GM19025 (cell line): ENCODE measurements at regions not wholly inside any gene's neighbourhood (a gene's known extent, or its start where the extent isn't known, plus 50 kb on each side); places are given as distances from the start of the nearest gene placed in this dataset.

Source experiments
- ATAC-seq: cut with Tn5 transposase; IDR thresholded peaks from one replicate; pipeline ENCODE4 v1.9.1; 2021; ENCODE audit warnings: mild to moderate bottlenecking, low read depth, moderate library complexity; ENCODE audit not compliant: unreplicated experiment

DNA sequence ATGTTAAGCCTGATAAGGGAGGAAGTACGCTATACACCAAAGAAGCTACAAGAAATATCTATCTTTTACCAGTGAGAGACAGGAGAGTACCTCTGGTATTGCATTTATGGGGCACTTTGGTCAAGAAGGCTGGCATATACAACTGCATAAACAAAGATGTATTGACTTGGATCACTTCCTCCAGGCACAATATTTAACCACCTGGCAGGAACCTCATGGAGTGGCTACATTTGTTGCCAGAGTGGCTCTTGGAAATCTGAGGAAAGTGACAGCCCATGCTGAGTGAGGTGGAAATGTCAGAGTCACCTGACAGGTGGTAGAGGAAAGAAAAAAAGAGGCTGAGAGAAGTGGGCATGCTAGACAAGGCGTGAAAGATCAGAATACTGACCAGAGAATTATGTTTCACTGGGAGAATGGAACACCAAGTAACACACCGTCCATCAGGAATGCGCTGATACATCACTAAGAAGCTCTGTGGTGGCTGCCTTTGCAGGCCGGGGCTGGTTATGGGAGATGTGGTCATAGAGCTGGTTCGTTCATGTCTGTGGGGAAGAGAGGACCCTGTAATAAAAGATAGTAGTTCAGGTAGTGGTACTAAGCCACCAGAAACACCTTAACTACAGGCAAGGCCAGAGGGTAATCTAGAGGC is 61.4 kb upstream of the UFL1 start:
- no peak for ATAC-seq

- no peak for ATAC-seq
These were observed 56.2 kb upstream of the UFL1 start for GRCh38 chr6:96465321-96465903.

DNA sequence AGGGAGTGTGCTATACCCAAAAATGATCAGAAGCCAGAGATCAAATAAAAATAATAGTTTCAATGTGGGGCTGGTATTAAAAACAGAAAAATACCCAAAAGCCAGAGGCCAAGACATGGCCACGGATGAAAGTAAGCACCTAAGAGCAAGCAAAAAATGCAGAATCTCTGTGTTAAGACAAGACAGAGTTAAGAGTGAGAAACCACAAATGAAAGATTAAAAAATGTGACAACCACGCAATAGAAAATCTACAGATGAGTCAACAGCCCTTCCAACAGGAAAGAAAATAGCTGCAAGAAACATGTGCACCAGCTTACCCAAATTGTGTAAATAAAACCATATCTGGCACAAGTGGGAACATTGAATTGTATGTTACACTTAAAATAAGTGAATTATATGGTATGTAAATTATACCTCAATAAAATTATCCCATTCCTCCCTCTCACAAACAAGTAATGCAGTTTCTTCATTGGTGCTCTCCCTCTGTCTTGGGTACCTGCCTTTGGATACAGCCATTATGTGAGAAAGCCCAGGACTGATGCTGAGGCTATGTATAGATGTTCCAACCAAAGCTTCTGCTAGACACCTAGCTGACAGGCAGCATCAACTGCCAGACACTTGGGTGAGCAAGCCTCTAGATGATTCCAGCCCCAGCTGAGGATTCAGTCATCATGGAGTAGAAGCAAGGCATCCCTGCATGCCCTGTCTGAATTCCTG is 55.3 kb upstream of the UFL1 start:
- ATAC-seq: peak; percentile 47

DNA sequence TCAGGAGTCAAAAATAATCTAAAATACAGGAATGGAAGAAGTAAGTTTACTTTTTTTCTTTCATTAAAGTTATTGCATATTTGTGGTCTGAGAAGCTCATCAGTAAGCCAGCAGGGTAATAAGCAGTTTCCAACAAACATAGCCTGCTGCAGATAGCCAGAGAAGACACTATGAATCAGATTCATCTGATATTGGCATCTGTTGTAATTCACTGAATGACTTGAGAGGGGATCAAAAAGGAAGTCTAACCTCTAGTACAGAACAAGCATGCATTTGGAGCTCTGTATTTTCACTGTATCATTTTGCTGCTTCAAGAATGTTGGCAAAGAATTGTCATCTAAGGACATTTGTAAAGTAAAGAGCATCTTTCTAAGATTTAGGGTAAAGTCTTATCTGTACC is 53.8 kb upstream of the UFL1 start:
- no peak for ATAC-seq

DNA sequence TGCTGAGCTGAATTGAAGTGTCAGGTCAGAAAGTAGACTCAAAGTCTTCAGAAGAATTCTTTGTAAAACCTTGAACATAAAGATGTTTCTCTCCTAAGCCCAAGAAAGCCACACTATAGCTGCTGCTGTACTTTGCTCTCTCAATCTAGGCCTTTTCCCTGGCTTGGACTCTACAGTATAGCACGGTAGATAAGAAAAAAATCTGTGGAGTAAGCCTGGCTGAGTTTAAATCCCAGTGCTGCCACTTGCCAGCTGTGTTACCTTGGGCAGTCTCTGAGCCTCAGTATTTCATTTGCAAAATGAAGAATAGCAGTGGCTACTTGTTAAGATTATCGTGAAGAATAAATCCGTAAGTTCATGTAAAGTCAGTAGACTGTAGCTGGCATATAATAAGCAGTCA is 53.3 kb upstream of the UFL1 start:
- ATAC-seq: no peak

- no peak for ATAC-seq
These were observed 52.9 kb upstream of the UFL1 start for GRCh38 chr6:96468681-96469224.

GRCh38 chr6:96469312-96469711 is 52.3 kb upstream of the UFL1 start:
- ATAC-seq: no peak

GRCh38 chr6:96470296-96470695 is 51.3 kb upstream of the UFL1 start:
- ATAC-seq: no peak
